BE2C (cell line): ENCODE measurements at regions not wholly inside any gene's neighbourhood (a gene's known extent, or its start where the extent isn't known, plus 50 kb on each side); places are given as distances from the start of the nearest gene placed in this dataset.

Source experiments
- DNase-seq: peaks from one replicate; pipeline ENCODE4 v3.0.0-alpha.2; 2020
- H3K27me3 ChIP-seq: fragments of 250-450 bp; sonication (Bioruptor Pico); 2 replicates; pipeline ENCODE4 v1.5.1; 2020; ENCODE audit warnings: mild to moderate bottlenecking
- H3K36me3 ChIP-seq: fragments of 250-450 bp; sonication (Bioruptor Pico); 2 replicates; pipeline ENCODE4 v1.5.1; 2020; ENCODE audit warnings: mild to moderate bottlenecking
- H3K4me1 ChIP-seq: fragments of 250-450 bp; sonication (Bioruptor Pico); 2 replicates; pipeline ENCODE4 v1.5.1; 2020
- H3K4me3 ChIP-seq: 2 replicates; pipeline ENCODE4 v1.5.1; 2011; ENCODE audit warnings: low read depth, low read length
- H3K9me3 ChIP-seq: fragments of 250-450 bp; sonication (Bioruptor Pico); 2 replicates; pipeline ENCODE4 v1.5.1; 2020
- CTCF ChIP-seq: IDR thresholded peaks from 2 replicates; pipeline ENCODE4 v1.5.1; 2012; ENCODE audit warnings: mild to moderate bottlenecking, low read depth, low read length

DNA sequence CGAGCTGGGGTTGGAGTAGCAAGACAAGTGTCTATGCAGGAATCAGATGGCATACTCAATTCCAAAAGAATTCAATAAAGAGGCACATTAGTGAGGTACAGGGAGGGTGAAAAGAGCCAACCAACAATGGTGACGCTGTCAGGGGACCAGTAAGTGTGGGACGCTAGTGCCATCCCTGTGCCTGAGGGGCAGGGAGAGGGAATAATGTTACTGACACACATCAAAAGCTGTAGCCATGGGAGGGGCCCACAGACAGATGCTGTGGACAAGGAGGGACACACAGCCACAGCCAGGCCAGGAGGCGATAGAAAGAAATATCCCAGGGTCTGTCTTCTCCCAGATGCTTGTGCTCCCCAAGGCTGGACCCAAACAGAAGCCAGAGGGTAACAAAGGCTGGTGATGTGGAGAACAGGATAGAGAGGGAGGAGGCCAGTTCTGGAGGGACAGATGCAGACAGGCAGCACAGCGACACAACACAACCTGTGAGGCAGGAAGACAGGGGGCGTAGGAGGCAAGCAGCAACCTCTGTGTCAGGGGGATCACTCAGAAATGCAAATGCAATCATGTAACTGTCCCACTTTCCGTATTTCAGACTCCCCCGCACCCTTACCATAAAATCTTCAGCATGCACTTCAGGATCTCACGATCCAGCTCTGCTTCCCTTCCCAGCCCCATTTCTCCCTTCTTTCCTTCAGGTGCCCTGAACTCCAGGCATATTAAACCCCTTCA is 240.5 kb upstream of the FZD8 start:
- H3K27me3 ChIP-seq, result no peaks in the 10 kb centered on the region
- H3K9me3 ChIP-seq, result no peaks in the 10 kb centered on the region
- no peak overlapping the region for H3K4me3 ChIP-seq
- H3K36me3 ChIP-seq, result no peaks in the 10 kb centered on the region
- DNase-seq, result no peak
- H3K4me1 ChIP-seq, result no peaks in the 10 kb centered on the region
- peak; percentile 6; the same call in 1 of the 2 replicates for TF ChIP-seq CTCF

GRCh38 chr10:35881320-35881719 is 239.2 kb upstream of the FZD8 start:
- Histone ChIP-seq H3K27me3 (no peaks in the 10 kb centered on the region), H3K36me3 (no peaks in the 10 kb centered on the region)
- TF ChIP-seq CTCF, result no peak

DNA sequence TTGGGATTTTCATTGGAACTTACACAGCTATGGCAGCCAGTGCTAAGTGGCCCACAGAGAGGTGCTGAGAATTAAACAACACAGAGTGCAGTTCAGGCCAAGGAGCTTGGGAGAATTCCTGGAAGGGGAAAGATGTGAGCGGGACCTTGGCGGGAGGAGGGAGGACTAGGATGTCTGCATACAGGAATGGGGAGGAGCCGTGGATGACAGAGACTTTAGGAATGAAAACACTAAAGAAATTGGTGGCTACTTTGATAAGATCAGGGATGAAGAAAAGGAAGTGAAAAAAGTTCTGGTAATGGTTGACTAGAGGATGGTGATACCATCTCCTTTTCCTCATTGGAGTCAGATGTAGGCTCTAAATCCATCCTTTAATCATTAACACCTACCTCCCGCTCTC is 234.2 kb upstream of the FZD8 start:
- DNase-seq, result no peak
- TF ChIP-seq CTCF, result no peak
- no peaks in the 10 kb centered on the region for H3K9me3 ChIP-seq

More at GRCh38 chr10:35881320-35881719, 239.2 kb upstream of the FZD8 start:
- Histone ChIP-seq H3K4me1 (no peaks in the 10 kb centered on the region), H3K4me3 (no peak overlapping the region), H3K9me3 (no peaks in the 10 kb centered on the region)
- no peak for DNase-seq

GRCh38 chr10:35875016-35875676 is 233.1 kb upstream of the FZD8 start:
- Histone ChIP-seq H3K4me3 (no peak overlapping the region), H3K36me3 (no peaks in the 10 kb centered on the region), H3K4me1 (no peaks in the 10 kb centered on the region), H3K9me3 (no peaks in the 10 kb centered on the region), H3K27me3 (no peaks in the 10 kb centered on the region)
- no peak for TF ChIP-seq CTCF
- DNase-seq, result no peak

More for the DNA sequence above, 234.2 kb upstream of the FZD8 start:
- H3K27me3 ChIP-seq, result no peaks in the 10 kb centered on the region
- no peaks in the 10 kb centered on the region for H3K4me1 ChIP-seq
- H3K36me3 ChIP-seq, result no peaks in the 10 kb centered on the region
- H3K4me3 ChIP-seq, result no peak overlapping the region

GRCh38 chr10:35874311-35875015 is 232.4 kb upstream of the FZD8 start:
- no peaks in the 10 kb centered on the region for H3K9me3 ChIP-seq
- no peak for TF ChIP-seq CTCF
- no peaks in the 10 kb centered on the region for H3K27me3 ChIP-seq
- H3K36me3 ChIP-seq, result no peaks in the 10 kb centered on the region
- H3K4me3 ChIP-seq, result no peak overlapping the region
- no peaks in the 10 kb centered on the region for H3K4me1 ChIP-seq
- no peak for DNase-seq

DNA sequence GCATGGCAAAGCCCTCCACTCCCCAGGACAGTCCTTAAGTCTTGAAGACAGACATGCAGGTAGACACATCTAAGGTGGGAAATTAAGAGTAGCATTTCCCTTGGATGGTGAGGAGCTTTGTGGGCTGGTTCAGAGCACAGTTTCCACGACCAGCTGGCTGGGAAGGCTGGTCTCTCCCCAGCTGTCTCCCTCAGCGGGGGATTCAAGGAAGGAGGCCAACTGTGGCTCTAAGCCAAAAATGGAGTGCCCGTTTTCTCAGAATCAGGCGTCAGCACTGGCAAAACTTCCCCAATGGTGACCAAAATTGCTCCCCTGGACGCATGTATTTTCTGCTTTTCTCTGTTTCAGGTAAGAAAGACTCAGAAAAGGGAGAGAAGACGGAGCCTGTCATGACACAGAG is 230.6 kb upstream of the FZD8 start:
- H3K4me1 ChIP-seq, result no peaks in the 10 kb centered on the region
- no peaks in the 10 kb centered on the region for H3K36me3 ChIP-seq
- TF ChIP-seq CTCF, result no peak
- no peaks in the 10 kb centered on the region for H3K9me3 ChIP-seq
- H3K27me3 ChIP-seq, result no peaks in the 10 kb centered on the region
- H3K4me3 ChIP-seq, result no peak overlapping the region
- DNase-seq, result no peak
